ENCODE measurements at regions not wholly inside any gene's neighbourhood (a gene's known extent, or its start where the extent isn't known, plus 50 kb on each side); places are given as distances from the start of the nearest gene placed in this dataset.

GRCh38 chr7:68965351-68965750, 632.9 kb upstream of the AUTS2 start:
- TF ChIP-seq CTCF (IDR thresholded peaks at IDR 0.05) (no peak), POLR2A (IDR thresholded peaks at IDR 0.05) (no peak), EP300 (IDR thresholded peaks at IDR 0.05) (no peak)

All from ovary (tissue), 3 donors.